ENCODE measurements at regions not wholly inside any gene's neighbourhood (a gene's known extent, or its start where the extent isn't known, plus 50 kb on each side); places are given as distances from the start of the nearest gene placed in this dataset.

- TF ChIP-seq ZNF136 (CRISPR knock-in tag; IDR thresholded peaks at IDR 0.05; ENCODE audit: low read depth) = no peak
- no peak for TF ChIP-seq ZNF619 (CRISPR knock-in tag; IDR thresholded peaks at IDR 0.05)
- TF ChIP-seq ZNF441 (CRISPR knock-in tag; IDR thresholded peaks at IDR 0.05; ENCODE audit: borderline replicate concordance) = no peak
- no peak for TF ChIP-seq ZMYM2 (CRISPR knock-in tag; IDR thresholded peaks at IDR 0.05)
- TF ChIP-seq CBX1 (IDR thresholded peaks at IDR 0.05; ENCODE audit: low read depth) = no peak
- no peak for TF ChIP-seq PHB2 (IDR thresholded peaks at IDR 0.05; ENCODE audit: partially characterized antibody)
- no peak for TF ChIP-seq NR3C1 (CRISPR knock-in tag; IDR thresholded peaks at IDR 0.05)
Observed at GRCh38 chr3:162760789-162761188, 1264.2 kb downstream of the OTOL1 start (continued).

- no peak overlapping the region for H3K27ac ChIP-seq (ENCODE audit: extremely low read length, insufficient read depth, low read length)
- ChIA-PET CTCF (ENCODE audit: low intra/inter-chr PET ratio, low total read pairs) (no interaction called here), POLR2A (no interaction called here)
- H2AFZ ChIP-seq (ENCODE audit: low read length) = no peak overlapping the region
- no peaks in the 10 kb centered on the region for H4K20me1 ChIP-seq (ENCODE audit: insufficient read depth, low read length)
- intact Hi-C loops (cut with micrococcal nuclease; ENCODE audit: unreplicated experiment) (no loop called here), in situ Hi-C loops (cut with HindIII; ENCODE audit: extremely low pct_ligation_motif_present, low pct_unique_long_range_greater_than_20kb) (no loop called here)
- no peaks in the 10 kb centered on the region for H3K36me3 ChIP-seq (replicated peaks in 1 of 2; ENCODE audit: control insufficient read depth in 1 of 2, insufficient read depth in 2 of 2, low read length in 2 of 2)
- DNase-seq (ENCODE audit: low spot score) = no peak
- no peaks in the 10 kb centered on the region for H3K79me2 ChIP-seq (ENCODE audit: insufficient read depth, low read length)
- no peak overlapping the region for H3K4me3 ChIP-seq (replicated peaks in 1 of 3; ENCODE audit: insufficient read depth in 1 of 3, low read depth in 2 of 3, low read length in 3 of 3)
- no peak overlapping the region for H3K4me2 ChIP-seq (ENCODE audit: low read depth, low read length)
- no peaks in the 10 kb centered on the region for H3K4me1 ChIP-seq (ENCODE audit: insufficient read depth, low read length)
- no TSS peak for BruUV-seq (replicated peaks)
- H3K9me3 ChIP-seq (ENCODE audit: low read length) = no peaks in the 10 kb centered on the region
- FAIRE-seq = no peak
- no peaks in the 10 kb centered on the region for H3K27me3 ChIP-seq (ENCODE audit: control insufficient read depth in 1 of 2, insufficient read depth in 2 of 2, low read length in 2 of 2)
- no peak overlapping the region for H3K9ac ChIP-seq (ENCODE audit: insufficient read depth, low read depth, low read length)
- ATAC-seq = no peak
- WGBS (ENCODE audit: low lambda C conversion rate) = 1% methylated on average over 4 of the region's 4 CpGs
- no peak for TF ChIP-seq ZNF740 (CRISPR knock-in tag; IDR thresholded peaks at IDR 0.05)
- no peak for TF ChIP-seq ZNF275 (CRISPR knock-in tag; IDR thresholded peaks at IDR 0.05; ENCODE audit: borderline replicate concordance)
- no peak for TF ChIP-seq POLR2AphosphoS2 (IDR thresholded peaks at IDR 0.05; ENCODE audit: low read depth, low read length)
- TF ChIP-seq JUND (CRISPR knock-in tag; IDR thresholded peaks at IDR 0.05) = no peak
- TF ChIP-seq ZHX2 (IDR thresholded peaks at IDR 0.05; ENCODE audit: low read depth) = no peak
- TF ChIP-seq ZHX2 (CRISPR knock-in tag; IDR thresholded peaks at IDR 0.05; ENCODE audit: borderline replicate concordance) = no peak
- TF ChIP-seq USF2 (IDR thresholded peaks at IDR 0.05; ENCODE audit: low read depth, low read length) = no peak
- no peak for TF ChIP-seq USF2 (CRISPR knock-in tag; IDR thresholded peaks at IDR 0.05; ENCODE audit: borderline replicate concordance)
Observed at GRCh38 chr3:162764051-162764807, 1267.6 kb downstream of the OTOL1 start.

Measured in HepG2 (cell line).